ENCODE measurements at regions not wholly inside any gene's neighbourhood (a gene's known extent, or its start where the extent isn't known, plus 50 kb on each side); places are given as distances from the start of the nearest gene placed in this dataset.

- H3K4me3 ChIP-seq, result no peak overlapping the region
- H3K27ac ChIP-seq, result no peak overlapping the region
- intact Hi-C loops (cut with DNase I; ENCODE audit: low total_unique reads), result no loop called here
- no peak for TF ChIP-seq POLR2A (IDR thresholded peaks at IDR 0.05)
- TF ChIP-seq, protein P1, sequence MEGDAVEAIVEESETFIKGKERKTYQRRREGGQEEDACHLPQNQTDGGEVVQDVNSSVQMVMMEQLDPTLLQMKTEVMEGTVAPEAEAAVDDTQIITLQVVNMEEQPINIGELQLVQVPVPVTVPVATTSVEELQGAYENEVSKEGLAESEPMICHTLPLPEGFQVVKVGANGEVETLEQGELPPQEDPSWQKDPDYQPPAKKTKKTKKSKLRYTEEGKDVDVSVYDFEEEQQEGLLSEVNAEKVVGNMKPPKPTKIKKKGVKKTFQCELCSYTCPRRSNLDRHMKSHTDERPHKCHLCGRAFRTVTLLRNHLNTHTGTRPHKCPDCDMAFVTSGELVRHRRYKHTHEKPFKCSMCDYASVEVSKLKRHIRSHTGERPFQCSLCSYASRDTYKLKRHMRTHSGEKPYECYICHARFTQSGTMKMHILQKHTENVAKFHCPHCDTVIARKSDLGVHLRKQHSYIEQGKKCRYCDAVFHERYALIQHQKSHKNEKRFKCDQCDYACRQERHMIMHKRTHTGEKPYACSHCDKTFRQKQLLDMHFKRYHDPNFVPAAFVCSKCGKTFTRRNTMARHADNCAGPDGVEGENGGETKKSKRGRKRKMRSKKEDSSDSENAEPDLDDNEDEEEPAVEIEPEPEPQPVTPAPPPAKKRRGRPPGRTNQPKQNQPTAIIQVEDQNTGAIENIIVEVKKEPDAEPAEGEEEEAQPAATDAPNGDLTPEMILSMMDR (IDR thresholded peaks at IDR 0.05 in 8 of 11, conservative IDR thresholded peaks at IDR 0.05 in 3 of 11), result no peak
- TF ChIP-seq POLR2AphosphoS5 (IDR thresholded peaks at IDR 0.05), result no peak
- DNase-seq, result no peak
- no peaks in the 10 kb centered on the region for H3K4me1 ChIP-seq
- no peaks in the 10 kb centered on the region for H3K27me3 ChIP-seq (replicated peaks in 1 of 7)
- H3K9me3 ChIP-seq, result no peaks in the 10 kb centered on the region
- H3K36me3 ChIP-seq, result no peaks in the 10 kb centered on the region
- WGBS, 5 donors, result 60 to 85% (median 65%) methylated on average over 4 of the region's 4 CpGs
These were observed 494.1 kb downstream of the CENPC start for GRCh38 chr4:67051000-67051789.

GRCh38 chr4:67049446-67049845 is 495.9 kb downstream of the CENPC start:
- WGBS, 5 donors, result 52 to 78% (median 62%) methylated on average over 2 of the region's 2 CpGs
- intact Hi-C loops (cut with DNase I; ENCODE audit: low total_unique reads), result no loop called here
- Histone ChIP-seq H3K4me3 (no peak overlapping the region), H3K4me1 (no peaks in the 10 kb centered on the region), H3K27me3 (replicated peaks in 1 of 7) (no peaks in the 10 kb centered on the region), H3K36me3 (no peaks in the 10 kb centered on the region), H3K9me3 (no peaks in the 10 kb centered on the region), H3K27ac (no peak overlapping the region)
- TF ChIP-seq, protein P1 (IDR thresholded peaks at IDR 0.05 in 8 of 11, conservative IDR thresholded peaks at IDR 0.05 in 3 of 11), result no peak
- TF ChIP-seq POLR2A (IDR thresholded peaks at IDR 0.05) (no peak), POLR2AphosphoS5 (IDR thresholded peaks at IDR 0.05) (no peak)
- no peak for DNase-seq

DNA sequence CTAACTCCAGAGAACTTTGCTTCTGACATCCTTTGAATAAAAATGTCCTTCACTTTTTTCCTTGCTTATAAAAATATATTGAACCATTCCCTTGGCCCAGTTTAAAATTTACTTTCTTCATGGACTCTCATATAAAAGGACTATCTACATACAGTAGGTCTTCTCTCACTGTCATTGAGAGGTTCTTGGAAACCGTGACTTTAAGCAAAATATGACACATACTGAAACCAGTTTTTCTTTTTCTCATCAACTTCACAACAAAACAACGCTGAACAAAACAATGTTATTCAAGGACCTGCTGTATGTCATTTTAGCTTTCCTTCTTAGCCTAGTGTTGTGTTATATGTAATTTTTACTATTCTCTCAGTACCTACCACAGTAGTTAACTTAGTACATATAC is 496.8 kb downstream of the CENPC start:
- H3K27me3 ChIP-seq (replicated peaks in 1 of 7), result no peaks in the 10 kb centered on the region

GRCh38 chr4:67040315-67040714 is 505.0 kb downstream of the CENPC start:
- Histone ChIP-seq H3K36me3 (no peaks in the 10 kb centered on the region), H3K27me3 (replicated peaks in 1 of 7) (no peaks in the 10 kb centered on the region), H3K27ac (no peak overlapping the region), H3K4me1 (no peaks in the 10 kb centered on the region), H3K9me3 (peaks cover 0 to 6% (median 0%) of the 10 kb centered on the region in 8 donors), H3K4me3 (no peak overlapping the region)
- DNase-seq, result no peak
- 56 to 77% (median 69%) methylated on average over 2 of the region's 2 CpGs for WGBS, 5 donors
- TF ChIP-seq POLR2A (IDR thresholded peaks at IDR 0.05) (no peak), POLR2AphosphoS5 (IDR thresholded peaks at IDR 0.05) (no peak)
- TF ChIP-seq, protein P1 (IDR thresholded peaks at IDR 0.05 in 8 of 11, conservative IDR thresholded peaks at IDR 0.05 in 3 of 11), result no peak
- intact Hi-C loops (cut with DNase I; ENCODE audit: low total_unique reads), result no loop called here

More for the DNA sequence above, 496.8 kb downstream of the CENPC start:
- no peak for DNase-seq
- WGBS, 5 donors, result 30 to 61% (median 34%) methylated on average over 2 of the region's 2 CpGs
- Histone ChIP-seq H3K9me3 (no peaks in the 10 kb centered on the region), H3K36me3 (no peaks in the 10 kb centered on the region), H3K27ac (no peak overlapping the region), H3K4me3 (no peak overlapping the region), H3K4me1 (no peaks in the 10 kb centered on the region)
- intact Hi-C loops (cut with DNase I; ENCODE audit: low total_unique reads), result no loop called here
- TF ChIP-seq POLR2A (IDR thresholded peaks at IDR 0.05) (no peak), POLR2AphosphoS5 (IDR thresholded peaks at IDR 0.05) (no peak)
- TF ChIP-seq, protein P1 (IDR thresholded peaks at IDR 0.05 in 8 of 11, conservative IDR thresholded peaks at IDR 0.05 in 3 of 11), result no peak
